A549 (cell line): ENCODE measurements at regions not wholly inside any gene's neighbourhood (a gene's known extent, or its start where the extent isn't known, plus 50 kb on each side); places are given as distances from the start of the nearest gene placed in this dataset.

ENCODE experiments used
- CHD4 ChIP-seq: fragments of 200-600 bp; sonication (generic); IDR thresholded peaks from 2 replicates; pipeline ENCODE4 v1.6.1; 2016; ENCODE audit warnings: antibody characterized with exemption, mild to moderate bottlenecking, borderline replicate concordance
- ELK1 ChIP-seq: fragments of 150-350 bp; IDR thresholded peaks from 2 replicates; pipeline ENCODE4 v1.6.1; 2014; ENCODE audit warnings: low read depth, mild to moderate bottlenecking, low read length
- FOSB ChIP-seq: fragments of 250-450 bp; sonication (Bioruptor Pico); IDR thresholded peaks from 2 replicates; pipeline ENCODE4 v1.5.0; 2020; ENCODE audit warnings: mild to moderate bottlenecking, moderate library complexity
- JUN ChIP-seq, 2 experiments: fragments of >200 bp; sonication (Bioruptor Twin); formaldehyde crosslinking; IDR thresholded peaks; 2 replicates in 1 of 2; 3 replicates in 1 of 2; pipeline ENCODE4 v1.6.1; 2016 to 2017
- RFX5 ChIP-seq: fragments of 450-650 bp; IDR thresholded peaks from 2 replicates; pipeline ENCODE4 v1.7.1; 2014; ENCODE audit warnings: antibody characterized with exemption, mild to moderate bottlenecking, moderate library complexity

DNA sequence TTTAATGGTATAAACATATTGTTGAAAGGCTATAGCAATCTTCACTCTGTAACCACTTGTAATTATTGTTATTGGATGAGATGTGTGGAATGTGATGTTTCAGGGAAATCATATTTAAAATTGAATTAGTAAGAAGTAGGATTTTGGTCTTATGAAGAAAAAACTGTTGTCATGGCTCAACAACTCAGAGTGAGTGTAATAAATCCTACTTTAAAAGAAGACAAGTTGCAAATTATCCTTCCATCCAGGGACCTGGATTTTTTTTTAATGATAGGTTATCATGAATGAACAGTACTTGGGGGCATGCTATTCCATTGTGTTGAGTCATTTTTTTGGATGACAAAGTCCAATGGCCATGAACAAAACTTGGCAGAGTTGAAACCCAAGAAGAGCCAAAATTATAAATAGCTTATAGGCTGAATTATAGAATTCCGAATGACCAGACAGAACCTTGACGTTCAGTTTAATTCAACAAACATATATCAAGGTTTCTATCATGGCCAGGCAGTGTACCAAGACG is 625.5 kb upstream of the ZNF717 start:
- no peak for TF ChIP-seq JUN (IDR thresholded peaks at IDR 0.05)
- no peak for TF ChIP-seq CHD4
- no peak for TF ChIP-seq ELK1
- no peak for TF ChIP-seq FOSB (CRISPR knock-in tag)
- no peak for TF ChIP-seq RFX5
